ENCODE measurements at regions not wholly inside any gene's neighbourhood (a gene's known extent, or its start where the extent isn't known, plus 50 kb on each side); places are given as distances from the start of the nearest gene placed in this dataset.

DNA sequence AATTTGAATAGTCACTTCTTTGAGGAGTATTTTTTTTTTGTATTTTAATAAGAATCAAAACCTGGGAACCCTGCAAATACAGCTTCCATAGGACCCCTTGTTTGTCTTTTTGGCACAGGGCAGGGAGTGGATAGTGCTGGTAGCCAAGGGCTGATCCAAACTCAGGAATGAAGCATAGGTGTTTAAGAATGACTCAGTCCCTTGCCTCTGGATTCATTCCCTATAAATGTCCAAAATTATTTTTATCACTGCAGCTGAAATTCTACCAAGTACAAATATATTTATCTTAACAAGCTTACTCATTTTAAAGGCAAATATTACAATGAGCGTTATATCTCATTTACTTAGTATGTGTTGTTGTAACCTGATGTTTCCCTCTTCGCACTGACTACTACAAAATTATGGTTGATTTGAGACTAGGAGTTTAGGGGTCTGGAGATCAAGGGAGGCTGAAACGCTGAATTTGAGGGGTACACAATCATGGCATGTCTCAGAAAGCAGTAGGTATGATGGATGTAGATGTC lies 278.6 kb upstream of the LYPLAL1 start:
- H4K8ac ChIP-seq (ENCODE audit: extremely low read depth, insufficient read depth, low read length), result no peak overlapping the region
- H3K27ac ChIP-seq (ENCODE audit: low read depth, low read length), result no peak overlapping the region
- H2BK20ac ChIP-seq (ENCODE audit: low read length), result no peak overlapping the region
- CTCF ChIA-PET (ENCODE audit: partially characterized antibody), result interaction anchor here (1.2 to 1.7 kb wide), 2 partner anchors 13 to 22 kb away, joined by 4 to 8 read pairs; no protein-coding TSS in a partner anchor
- POLR2A ChIA-PET (ENCODE audit: partially characterized antibody), result no interaction called here
- H3K36me3 ChIP-seq (ENCODE audit: control insufficient read depth in 2 of 4, insufficient read depth in 4 of 4, low read length in 3 of 4), result no peaks in the 10 kb centered on the region
- no peaks in the 10 kb centered on the region for H3K79me2 ChIP-seq (ENCODE audit: control insufficient read depth in 1 of 2, insufficient read depth in 2 of 2, low read length in 2 of 2)
- H3K9ac ChIP-seq (replicated peaks in 1 of 4; ENCODE audit: extremely low read depth in 1 of 4, low read depth in 3 of 4, low read length in 3 of 4), result no peak overlapping the region
- no peak overlapping the region for H3K14ac ChIP-seq (ENCODE audit: insufficient read length)
- no peaks in the 10 kb centered on the region for H3K79me1 ChIP-seq (ENCODE audit: low read depth, low read length)
- DNase-seq (ENCODE audit: low read depth in 1 of 2, low spot score in 2 of 2) (no peak), FAIRE-seq (no peak)
- no peak overlapping the region for H2BK12ac ChIP-seq (ENCODE audit: low read depth, low read length)
- H3K4ac ChIP-seq (replicated peaks; ENCODE audit: insufficient read length, low read depth, low read length), result no peak overlapping the region
- H4K20me1 ChIP-seq (replicated peaks in 1 of 2; ENCODE audit: control insufficient read depth in 1 of 2, insufficient read depth in 2 of 2, low read length in 2 of 2), result no peaks in the 10 kb centered on the region
- no peak overlapping the region for H4K91ac ChIP-seq (replicated peaks; ENCODE audit: insufficient read length, low read length)
- H2BK120ac ChIP-seq (replicated peaks; ENCODE audit: low read depth, low read length), result no peak overlapping the region
- 90% methylated on average over 3 of the region's 3 CpGs; no CpG with 5 or more reads in 1 of the 2 experiments for WGBS, 2 experiments (ENCODE audit: extremely low coverage in 1 of 2, insufficient coverage in 1 of 2, insufficient read length in 1 of 2, insufficient replicate concordance in 2 of 2, low coverage in 1 of 2, low lambda C conversion rate in 2 of 2, missing lambda C conversion rate in 1 of 2)
- no peak overlapping the region for H2AK5ac ChIP-seq (ENCODE audit: low read depth, low read length)
- no peaks in the 10 kb centered on the region for H3K23me2 ChIP-seq (ENCODE audit: low read depth, low read length)
- no peak overlapping the region for H3K4me2 ChIP-seq (ENCODE audit: insufficient read depth in 1 of 2, low read depth in 2 of 2, low read length in 2 of 2)
- no peak overlapping the region for H2AFZ ChIP-seq (ENCODE audit: low read length)
- H3K56ac ChIP-seq (replicated peaks; ENCODE audit: insufficient read length, low read depth, low read length), result no peak overlapping the region
- H3K4me3 ChIP-seq (ENCODE audit: extremely low read depth in 1 of 4, insufficient read depth in 2 of 4, low read depth in 3 of 4, low read length in 4 of 4), result no peak overlapping the region
- no peaks in the 10 kb centered on the region for H3K27me3 ChIP-seq (replicated peaks in 1 of 4; ENCODE audit: control insufficient read depth in 3 of 4, extremely low read depth in 1 of 4, insufficient read depth in 3 of 4, low read length in 3 of 4)
- H2BK5ac ChIP-seq (ENCODE audit: low read depth, low read length), result no peak overlapping the region
- H3K9me3 ChIP-seq (ENCODE audit: insufficient read depth in 2 of 2, low read depth in 1 of 2, low read length in 1 of 2), result no peaks in the 10 kb centered on the region
- no peak overlapping the region for H3K23ac ChIP-seq (ENCODE audit: insufficient read length)
- no peak overlapping the region for H2BK15ac ChIP-seq (ENCODE audit: low read length)
- no peak overlapping the region for H3K18ac ChIP-seq (ENCODE audit: extremely low read depth, low read length)
- no peaks in the 10 kb centered on the region for H3K4me1 ChIP-seq (replicated peaks in 1 of 4; ENCODE audit: control insufficient read depth in 3 of 4, insufficient read depth in 4 of 4, low read length in 3 of 4)
- no peak overlapping the region for H4K5ac ChIP-seq (ENCODE audit: insufficient read length, low read depth, low read length)
- no peak for TF ChIP-seq NANOG (IDR thresholded peaks at IDR 0.05; ENCODE audit: insufficient read depth, low read depth, low read length, poor library complexity, severe bottlenecking)
- no peak for TF ChIP-seq RXRA (IDR thresholded peaks at IDR 0.05; ENCODE audit: insufficient read depth, low read depth, low read length)
- TF ChIP-seq RAD21 (IDR thresholded peaks at IDR 0.05 in 1 of 2, conservative IDR thresholded peaks at IDR 0.05 in 1 of 2; ENCODE audit: low read depth in 2 of 2, low read length in 2 of 2), result no peak
- no peak for TF ChIP-seq EP300 (IDR thresholded peaks at IDR 0.05; ENCODE audit: borderline replicate concordance in 1 of 2, low read depth in 2 of 2, low read length in 2 of 2)
- no peak for TF ChIP-seq POU5F1 (IDR thresholded peaks at IDR 0.05; ENCODE audit: low read depth, low read length)
- no peak for TF ChIP-seq RNF2 (IDR thresholded peaks at IDR 0.05; ENCODE audit: borderline replicate concordance, low read depth, low read length, missing control alignments, poor library complexity, severe bottlenecking)
- TF ChIP-seq YY1 (IDR thresholded peaks at IDR 0.05; ENCODE audit: low read depth, low read length), result no peak
- TF ChIP-seq SRF (IDR thresholded peaks at IDR 0.05; ENCODE audit: low read depth, low read length), result no peak
- no peak for TF ChIP-seq TAF1 (IDR thresholded peaks at IDR 0.05; ENCODE audit: low read depth, low read length)
- no peak for TF ChIP-seq SAP30 (IDR thresholded peaks at IDR 0.05; ENCODE audit: insufficient read depth, insufficient replicate concordance, low read length)
- TF ChIP-seq CTBP2 (IDR thresholded peaks at IDR 0.05; ENCODE audit: borderline replicate concordance, insufficient read depth, insufficient read length, low read length), result no peak
